ENCODE measurements at regions not wholly inside any gene's neighbourhood (a gene's known extent, or its start where the extent isn't known, plus 50 kb on each side); places are given as distances from the start of the nearest gene placed in this dataset.

- Histone ChIP-seq H3K4me3 (replicated peaks in 1 of 2; ENCODE audit: low read depth in 1 of 2, low read length in 2 of 2) (no peak overlapping the region), H3K27me3 (ENCODE audit: insufficient read depth, low read length) (no peaks in the 10 kb centered on the region), H2AFZ (ENCODE audit: low read depth, low read length, poor library complexity, severe bottlenecking) (no peak overlapping the region), H3K4me2 (ENCODE audit: low read length) (no peak overlapping the region), H3K9ac (ENCODE audit: low read length) (no peak overlapping the region), H3K9me3 (ENCODE audit: control insufficient read depth in 1 of 2, insufficient read depth in 1 of 2, low read depth in 1 of 2, low read length in 2 of 2) (no peaks in the 10 kb centered on the region), H4K20me1 (ENCODE audit: insufficient read depth) (no peaks in the 10 kb centered on the region), H3K79me2 (ENCODE audit: insufficient read depth, low read length) (no peaks in the 10 kb centered on the region), H3K27ac (ENCODE audit: low read depth, low read length) (no peak overlapping the region), H3K4me1 (ENCODE audit: control insufficient read depth in 1 of 2, insufficient read depth in 2 of 2, low read length in 2 of 2) (peaks cover 8 to 10% of the 10 kb centered on the region in 2 experiments; a peak in 3 of 4 replicates), H3K9me2 (ENCODE audit: insufficient read depth) (no peaks in the 10 kb centered on the region), H3K36me3 (ENCODE audit: control insufficient read depth in 1 of 2, insufficient read depth in 2 of 2, low read length in 2 of 2) (no peaks in the 10 kb centered on the region)
- DNase-seq (ENCODE audit: low read depth, low spot score): no peak
- intact Hi-C loops (cut with micrococcal nuclease): no loop called here
- ATAC-seq: no peak
- no peak for TF ChIP-seq CEBPB (IDR thresholded peaks at IDR 0.05; ENCODE audit: low read depth)
- TF ChIP-seq JUND (IDR thresholded peaks at IDR 0.05): no peak
- TF ChIP-seq POLR2AphosphoS5 (IDR thresholded peaks at IDR 0.05; ENCODE audit: low read depth, low read length): no peak
- TF ChIP-seq REST (IDR thresholded peaks at IDR 0.05; ENCODE audit: low read depth): no peak
- no peak for TF ChIP-seq FOSL1 (IDR thresholded peaks at IDR 0.05; ENCODE audit: low read depth)
- TF ChIP-seq RAD21 (IDR thresholded peaks at IDR 0.05; ENCODE audit: low read depth): no peak
- ChIA-PET CTCF (no interaction called here), RAD21 (ENCODE audit: low non-redundant PET in 1 of 2, low total read pairs in 2 of 2, uncharacterized antibody in 2 of 2, unreplicated experiment in 2 of 2) (interaction anchor here in 1 of 2 experiments (0.7 kb wide), 1 partner anchor 59 kb away, joined by 4 read pairs; no protein-coding TSS in a partner anchor), POLR2A (no interaction called here)
- no TSS peak for BruUV-seq (replicated peaks)
Observed at GRCh38 chr4:160831165-160831922, 1332.5 kb downstream of the FSTL5 start.

Data from HCT116 (cell line).